SU-DHL-6 (cell line): ENCODE measurements at regions not wholly inside any gene's neighbourhood (a gene's known extent, or its start where the extent isn't known, plus 50 kb on each side); places are given as distances from the start of the nearest gene placed in this dataset.

Experiments
- H2AFZ ChIP-seq: fragments of 200-600 bp; sonication (generic); 2 replicates; pipeline ENCODE4 v1.6.1; 2014; ENCODE audit warnings: low read depth, mild to moderate bottlenecking, moderate library complexity, mixed read lengths, antibody characterized with exemption, low read length; ENCODE audit not compliant: severe bottlenecking
- H3F3A ChIP-seq: fragments of 200-600 bp; shearing (Covaris generic); 2 replicates; pipeline ENCODE4 v1.6.0; 2016; ENCODE audit warnings: antibody characterized with exemption, mild to moderate bottlenecking; ENCODE audit not compliant: insufficient read depth
- H3K27ac ChIP-seq: fragments of 200-600 bp; sonication (generic); 2 replicates; pipeline ENCODE4 v1.5.1; 2016; ENCODE audit warnings: low read depth, mild to moderate bottlenecking, low read length, moderate library complexity, mixed read lengths
- H3K27me3 ChIP-seq: fragments of 200-600 bp; sonication (generic), shearing (Covaris generic); 2 replicates; pipeline ENCODE4 v1.6.0; 2014; ENCODE audit warnings: mild to moderate bottlenecking, low read length
- H3K36me3 ChIP-seq: fragments of 200-600 bp; sonication (generic); 2 replicates; pipeline ENCODE4 v1.6.1; 2014; ENCODE audit warnings: mild to moderate bottlenecking, low read length, mixed read lengths
- H3K4me2 ChIP-seq: fragments of 300-600, 200-600 bp; shearing (Covaris generic), sonication (generic); 2 replicates; pipeline ENCODE4 v1.6.0; 2014; ENCODE audit warnings: low read length, low read depth, mild to moderate bottlenecking; ENCODE audit not compliant: poor library complexity, severe bottlenecking
- H3K4me3 ChIP-seq: fragments of 200-600 bp; sonication (generic); 2 replicates; pipeline ENCODE4 v1.5.1; 2014; ENCODE audit warnings: antibody characterized with exemption, low read length, mild to moderate bottlenecking, mixed read lengths; ENCODE audit not compliant: insufficient read depth, poor library complexity, severe bottlenecking
- H3K79me2 ChIP-seq: fragments of 200-600 bp; sonication (generic); 2 replicates; pipeline ENCODE4 v1.6.1; 2014; ENCODE audit warnings: mild to moderate bottlenecking, low read length, moderate library complexity; ENCODE audit not compliant: insufficient read depth
- H3K9ac ChIP-seq: fragments of 200-600 bp; sonication (generic); 2 replicates; pipeline ENCODE4 v1.7.0; 2014; ENCODE audit warnings: mild to moderate bottlenecking, low read length
- H3K9me2 ChIP-seq: fragments of 200-600 bp; sonication (generic); replicated peaks from 2 replicates; pipeline ENCODE4 v1.6.1; 2014; ENCODE audit warnings: low read length; ENCODE audit not compliant: insufficient read depth
- H3K9me3 ChIP-seq: fragments of 200-600 bp; sonication (generic); 2 replicates; pipeline ENCODE4 v1.6.1; 2014; ENCODE audit warnings: low read length, mixed read lengths; ENCODE audit not compliant: insufficient read depth
- H4K20me1 ChIP-seq: fragments of 200-600 bp; sonication (generic); 2 replicates; pipeline ENCODE4 v1.6.1; 2014; ENCODE audit warnings: low read depth, mild to moderate bottlenecking, antibody characterized with exemption, low read length, moderate library complexity, mixed read lengths
- EZH2phosphoT487 ChIP-seq: fragments of 200-600 bp; sonication (generic), shearing (Covaris generic); conservative IDR thresholded peaks from 2 replicates; pipeline ENCODE4 v1.6.1; 2018; ENCODE audit warnings: mild to moderate bottlenecking, antibody characterized with exemption, low read length, moderate library complexity, mixed read lengths
- TF ChIP-seq, protein P1 (sequence below): fragments of 200-600 bp; sonication (generic); IDR thresholded peaks from one replicate; pipeline ENCODE4 v1.5.1; 2017; ENCODE audit warnings: antibody characterized with exemption, mild to moderate bottlenecking, low read length, moderate library complexity; ENCODE audit not compliant: insufficient read depth, poor library complexity, severe bottlenecking

DNA sequence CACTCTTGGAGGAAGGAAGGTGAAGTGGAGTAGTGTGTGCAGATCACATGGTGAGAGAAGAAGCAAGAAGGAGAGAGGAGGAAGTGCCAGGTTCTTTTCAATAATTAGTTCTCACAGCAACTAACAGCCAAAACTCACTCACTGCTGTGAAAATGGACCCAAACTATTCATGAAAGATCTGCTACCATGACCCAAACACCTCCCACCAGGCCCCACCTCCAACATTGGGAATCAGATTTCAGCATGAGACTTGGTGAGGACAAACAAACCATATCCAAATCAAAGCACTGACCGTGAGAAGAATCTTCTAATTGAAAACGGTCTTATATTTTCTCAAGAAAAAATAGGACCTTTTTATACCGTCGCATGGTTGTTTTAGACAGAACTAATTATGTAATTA, 468.7 kb upstream of the TYRP1 start:
- H3K9me2 ChIP-seq = no peaks in the 10 kb centered on the region
- H3K79me2 ChIP-seq = no peaks in the 10 kb centered on the region
- no peaks in the 10 kb centered on the region for H3K27me3 ChIP-seq
- no peaks in the 10 kb centered on the region for H3K9me3 ChIP-seq
- H3K9ac ChIP-seq = no peak overlapping the region
- no peak overlapping the region for H3K27ac ChIP-seq
- H2AFZ ChIP-seq = no peak overlapping the region
- H3K36me3 ChIP-seq = no peaks in the 10 kb centered on the region
- H3K4me2 ChIP-seq = no peak overlapping the region
- no peak overlapping the region for H3K4me3 ChIP-seq
- no peaks in the 10 kb centered on the region for H4K20me1 ChIP-seq
- TF ChIP-seq, protein P1, sequence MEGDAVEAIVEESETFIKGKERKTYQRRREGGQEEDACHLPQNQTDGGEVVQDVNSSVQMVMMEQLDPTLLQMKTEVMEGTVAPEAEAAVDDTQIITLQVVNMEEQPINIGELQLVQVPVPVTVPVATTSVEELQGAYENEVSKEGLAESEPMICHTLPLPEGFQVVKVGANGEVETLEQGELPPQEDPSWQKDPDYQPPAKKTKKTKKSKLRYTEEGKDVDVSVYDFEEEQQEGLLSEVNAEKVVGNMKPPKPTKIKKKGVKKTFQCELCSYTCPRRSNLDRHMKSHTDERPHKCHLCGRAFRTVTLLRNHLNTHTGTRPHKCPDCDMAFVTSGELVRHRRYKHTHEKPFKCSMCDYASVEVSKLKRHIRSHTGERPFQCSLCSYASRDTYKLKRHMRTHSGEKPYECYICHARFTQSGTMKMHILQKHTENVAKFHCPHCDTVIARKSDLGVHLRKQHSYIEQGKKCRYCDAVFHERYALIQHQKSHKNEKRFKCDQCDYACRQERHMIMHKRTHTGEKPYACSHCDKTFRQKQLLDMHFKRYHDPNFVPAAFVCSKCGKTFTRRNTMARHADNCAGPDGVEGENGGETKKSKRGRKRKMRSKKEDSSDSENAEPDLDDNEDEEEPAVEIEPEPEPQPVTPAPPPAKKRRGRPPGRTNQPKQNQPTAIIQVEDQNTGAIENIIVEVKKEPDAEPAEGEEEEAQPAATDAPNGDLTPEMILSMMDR = no peak
- TF ChIP-seq EZH2phosphoT487 = no peak
- no peaks in the 10 kb centered on the region for H3F3A ChIP-seq

DNA sequence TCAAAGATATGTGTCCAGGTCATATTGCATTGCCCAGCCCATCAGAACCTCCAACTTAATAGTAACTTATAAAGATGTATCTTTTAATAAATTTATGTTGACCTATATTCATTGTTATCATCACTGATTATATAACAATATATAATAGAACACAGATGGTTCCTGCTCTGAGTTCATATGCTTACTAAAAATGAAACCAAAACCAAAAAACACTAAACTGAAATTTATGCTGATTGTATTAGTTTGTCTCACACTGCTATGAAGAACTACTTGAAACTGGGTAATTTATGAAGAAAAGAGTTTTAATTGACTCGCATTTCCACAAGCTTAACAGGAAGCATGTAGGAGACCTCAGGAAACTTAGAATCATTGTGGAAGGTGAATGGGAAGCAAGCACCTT, 462.5 kb upstream of the TYRP1 start:
- no peaks in the 10 kb centered on the region for H3F3A ChIP-seq
- no peaks in the 10 kb centered on the region for H4K20me1 ChIP-seq
- no peak overlapping the region for H3K4me3 ChIP-seq
- no peak overlapping the region for H3K27ac ChIP-seq
- no peaks in the 10 kb centered on the region for H3K9me2 ChIP-seq
- H3K27me3 ChIP-seq = no peaks in the 10 kb centered on the region
- H3K9ac ChIP-seq = no peak overlapping the region
- TF ChIP-seq, protein P1 = no peak
- TF ChIP-seq EZH2phosphoT487 = no peak
- H3K79me2 ChIP-seq = no peaks in the 10 kb centered on the region
- H3K36me3 ChIP-seq = no peaks in the 10 kb centered on the region
- peaks cover 14% of the 10 kb centered on the region; the same call in 1 of the 2 replicates for H3K9me3 ChIP-seq
- no peak overlapping the region for H3K4me2 ChIP-seq
- no peak overlapping the region for H2AFZ ChIP-seq

DNA sequence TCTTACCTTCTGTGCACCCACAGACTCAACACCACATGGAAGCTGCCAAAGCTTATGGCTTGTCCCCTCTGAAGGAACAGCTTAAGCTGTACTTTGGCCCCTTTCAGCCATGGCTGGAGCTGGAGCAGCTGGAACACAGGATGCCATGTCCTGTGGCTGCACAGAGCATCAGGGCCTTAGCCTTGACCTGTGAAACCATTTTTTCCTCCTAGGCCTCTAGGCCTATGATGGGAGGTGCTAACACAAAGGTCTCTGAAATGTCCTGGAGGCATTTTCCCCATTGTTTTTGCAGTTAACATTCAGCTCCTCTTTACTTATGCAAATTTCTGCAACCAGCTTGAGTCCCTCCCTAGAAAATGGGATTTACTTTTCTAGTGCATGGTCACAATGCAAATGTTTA, 461.4 kb upstream of the TYRP1 start:
- Histone ChIP-seq H3K79me2 (no peaks in the 10 kb centered on the region), H3K27me3 (no peaks in the 10 kb centered on the region), H3K9ac (no peak overlapping the region), H2AFZ (no peak overlapping the region), H3K9me2 (no peaks in the 10 kb centered on the region), H3K4me2 (no peak overlapping the region), H3K4me3 (no peak overlapping the region), H3K36me3 (no peaks in the 10 kb centered on the region), H3K27ac (no peak overlapping the region), H3K9me3 (peaks cover 14% of the 10 kb centered on the region; the same call in 1 of the 2 replicates), H4K20me1 (no peaks in the 10 kb centered on the region), H3F3A (no peaks in the 10 kb centered on the region)
- no peak for TF ChIP-seq EZH2phosphoT487
- TF ChIP-seq, protein P1 = no peak

DNA sequence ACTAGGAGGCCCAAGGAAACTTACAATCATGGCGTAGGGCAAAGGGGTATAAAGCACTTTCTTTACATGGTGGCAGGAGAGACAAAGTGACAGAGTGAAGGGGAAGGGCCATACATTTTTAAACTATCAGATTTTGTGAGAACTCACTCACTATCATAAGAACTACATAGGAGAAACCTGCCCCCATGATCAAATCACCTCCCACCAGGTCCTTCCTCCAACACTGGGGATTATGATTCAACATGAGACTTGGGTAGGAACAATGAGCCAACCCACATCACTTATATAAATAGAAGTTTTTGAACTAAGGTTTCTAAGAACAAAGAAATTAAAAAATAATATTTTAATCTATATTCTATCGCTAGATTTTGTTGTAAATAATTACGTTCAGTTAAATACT, 460.3 kb upstream of the TYRP1 start:
- no peaks in the 10 kb centered on the region for H3K27me3 ChIP-seq
- H3K9ac ChIP-seq = no peak overlapping the region
- no peak overlapping the region for H3K27ac ChIP-seq
- no peaks in the 10 kb centered on the region for H3F3A ChIP-seq
- H2AFZ ChIP-seq = no peak overlapping the region
- no peaks in the 10 kb centered on the region for H3K9me2 ChIP-seq
- no peak overlapping the region for H3K4me3 ChIP-seq
- no peak overlapping the region for H3K4me2 ChIP-seq
- H3K9me3 ChIP-seq = peaks cover 14% of the 10 kb centered on the region; the same call in 1 of the 2 replicates
- no peaks in the 10 kb centered on the region for H3K36me3 ChIP-seq
- TF ChIP-seq EZH2phosphoT487 = no peak
- TF ChIP-seq, protein P1 = no peak
- no peaks in the 10 kb centered on the region for H4K20me1 ChIP-seq
- no peaks in the 10 kb centered on the region for H3K79me2 ChIP-seq
